K562 (cell line): ENCODE measurements at regions not wholly inside any gene's neighbourhood (a gene's known extent, or its start where the extent isn't known, plus 50 kb on each side); places are given as distances from the start of the nearest gene placed in this dataset.

Experiments
- MGA ChIP-seq: fragments of 450-650 bp; IDR thresholded peaks from 2 replicates; pipeline ENCODE4 v1.6.1; 2016; ENCODE audit warnings: mild to moderate bottlenecking, moderate library complexity
- TF ChIP-seq, protein P1 (sequence below): IDR thresholded peaks from 3 replicates; pipeline ENCODE4 v1.6.1; 2011; ENCODE audit warnings: borderline replicate concordance, mild to moderate bottlenecking; ENCODE audit not compliant: insufficient read length, insufficient read depth

- no peak for TF ChIP-seq MGA
- TF ChIP-seq, protein P1, sequence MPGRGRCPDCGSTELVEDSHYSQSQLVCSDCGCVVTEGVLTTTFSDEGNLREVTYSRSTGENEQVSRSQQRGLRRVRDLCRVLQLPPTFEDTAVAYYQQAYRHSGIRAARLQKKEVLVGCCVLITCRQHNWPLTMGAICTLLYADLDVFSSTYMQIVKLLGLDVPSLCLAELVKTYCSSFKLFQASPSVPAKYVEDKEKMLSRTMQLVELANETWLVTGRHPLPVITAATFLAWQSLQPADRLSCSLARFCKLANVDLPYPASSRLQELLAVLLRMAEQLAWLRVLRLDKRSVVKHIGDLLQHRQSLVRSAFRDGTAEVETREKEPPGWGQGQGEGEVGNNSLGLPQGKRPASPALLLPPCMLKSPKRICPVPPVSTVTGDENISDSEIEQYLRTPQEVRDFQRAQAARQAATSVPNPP = no peak
Measured at GRCh38 chr4:26030260-26030667, 116.2 kb downstream of the SMIM20 start (continued).
